ENCODE measurements at regions not wholly inside any gene's neighbourhood (a gene's known extent, or its start where the extent isn't known, plus 50 kb on each side); places are given as distances from the start of the nearest gene placed in this dataset.

DNA sequence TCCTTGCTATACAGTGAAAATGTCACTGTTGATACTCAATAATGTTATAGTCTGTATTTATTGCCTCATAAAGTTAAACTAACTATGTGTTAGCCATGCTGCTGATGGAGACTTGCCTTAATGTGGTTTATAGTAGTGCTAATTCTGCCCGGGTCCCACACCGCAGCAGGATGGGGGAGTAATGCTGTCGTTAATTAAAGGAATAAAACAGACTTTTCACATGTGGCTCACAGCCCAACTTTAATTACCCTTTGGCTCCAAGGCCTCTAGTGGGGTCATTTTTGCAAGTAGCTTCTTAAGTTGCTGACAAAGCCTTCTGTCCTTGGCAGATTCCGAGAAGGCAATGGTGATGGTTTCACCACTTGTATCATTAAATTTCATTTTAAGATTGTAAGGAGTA, 634.3 kb downstream of the TBC1D32 start:
- H4K5ac ChIP-seq (ENCODE audit: low read depth, low read length): no peak overlapping the region
- H4K91ac ChIP-seq (ENCODE audit: insufficient read depth, low read depth, low read length): no peak overlapping the region
- no peaks in the 10 kb centered on the region for H3K79me1 ChIP-seq (ENCODE audit: low read depth in 1 of 2, low read length in 2 of 2)
- no peak overlapping the region for H2AFZ ChIP-seq (replicated peaks; ENCODE audit: low read length, poor library complexity)
- no peak overlapping the region for H3K14ac ChIP-seq (replicated peaks; ENCODE audit: low read depth, low read length)
- no peak overlapping the region for H2BK20ac ChIP-seq (ENCODE audit: low read depth, low read length)
- no peak overlapping the region for H2BK15ac ChIP-seq (ENCODE audit: low read depth, low read length)
- H3K27me3 ChIP-seq (ENCODE audit: control insufficient read depth, insufficient read depth, low read length): no peaks in the 10 kb centered on the region
- no peak overlapping the region for H3K27ac ChIP-seq (ENCODE audit: insufficient read depth, low read length)
- ATAC-seq (ENCODE audit: low read depth) (no peak), DNase-seq (no peak)
- H4K8ac ChIP-seq (ENCODE audit: low read depth in 2 of 2, low read length in 2 of 2): no peak overlapping the region
- in situ Hi-C loops (cut with MboI; ENCODE audit: low sequenced_read_pairs) (no loop called here), dilution Hi-C loops (cut with HindIII; ENCODE audit: low sequenced_read_pairs, unreplicated experiment) (no loop called here), intact Hi-C loops (cut with micrococcal nuclease) (no loop called here)
- H2AK5ac ChIP-seq (ENCODE audit: low read depth, low read length): no peak overlapping the region
- no peak overlapping the region for H3K4me2 ChIP-seq (ENCODE audit: low read depth, low read length)
- peaks cover 2% of the 10 kb centered on the region; the same call in 1 of the 2 replicates for H3K9me3 ChIP-seq (ENCODE audit: control insufficient read depth, insufficient read depth, low read length)
- ChIA-PET POLR2A (ENCODE audit: unreplicated experiment) (no interaction called here), CTCF (no interaction called here)
- H3K36me3 ChIP-seq (ENCODE audit: control insufficient read depth, insufficient read depth, low read length): no peaks in the 10 kb centered on the region
- no peak overlapping the region for H2BK5ac ChIP-seq (ENCODE audit: low read depth, low read length, poor library complexity, severe bottlenecking)
- BruUV-seq (replicated peaks): no TSS peak
- H4K20me1 ChIP-seq (ENCODE audit: insufficient read depth, low read length): no peaks in the 10 kb centered on the region
- H3K4ac ChIP-seq (ENCODE audit: low read depth, low read length): no peak overlapping the region
- H3K23ac ChIP-seq (ENCODE audit: low read depth, low read length): no peak overlapping the region
- no peak overlapping the region for H3K18ac ChIP-seq (ENCODE audit: low read depth, low read length)
- H2AK9ac ChIP-seq (replicated peaks; ENCODE audit: low read depth, low read length, poor library complexity): no peak overlapping the region
- no peak overlapping the region for H3K4me3 ChIP-seq (ENCODE audit: insufficient read depth, low read depth, low read length)
- H3K4me1 ChIP-seq (ENCODE audit: control insufficient read depth, insufficient read depth, low read length): no peaks in the 10 kb centered on the region
- H2BK120ac ChIP-seq (ENCODE audit: low read depth, low read length): no peak overlapping the region
- WGBS, 2 experiments (ENCODE audit: extremely low coverage in 2 of 2, insufficient read length in 1 of 2): no CpG with 5 or more reads among the region's 4 CpGs
- H3K56ac ChIP-seq (ENCODE audit: extremely low read depth, insufficient read depth, low read length): no peak overlapping the region
- no peak overlapping the region for H3K9ac ChIP-seq (ENCODE audit: low read depth, low read length)
- no peak for TF ChIP-seq NFE2L2 (IDR thresholded peaks at IDR 0.05; ENCODE audit: low read depth, low read length)
- no peak for TF ChIP-seq MXI1 (IDR thresholded peaks at IDR 0.05; ENCODE audit: borderline replicate concordance, low read depth, low read length)
- no peak for TF ChIP-seq POLR2A (IDR thresholded peaks at IDR 0.05; ENCODE audit: low read depth, low read length)
- TF ChIP-seq SMC3 (IDR thresholded peaks at IDR 0.05; ENCODE audit: low read depth, low read length): no peak
- TF ChIP-seq BHLHE40 (IDR thresholded peaks at IDR 0.05; ENCODE audit: low read depth, low read length): no peak
- no peak for TF ChIP-seq RFX5 (IDR thresholded peaks at IDR 0.05; ENCODE audit: low read depth, low read length)
- TF ChIP-seq MAFK (IDR thresholded peaks at IDR 0.05; ENCODE audit: low read depth, low read length): no peak
- no peak for TF ChIP-seq FOS (IDR thresholded peaks at IDR 0.05; ENCODE audit: low read depth, low read length)
- TF ChIP-seq RAD21 (IDR thresholded peaks at IDR 0.05; ENCODE audit: low read length): no peak
- TF ChIP-seq MAZ (IDR thresholded peaks at IDR 0.05; ENCODE audit: borderline replicate concordance, low read depth, low read length): no peak
- no peak for TF ChIP-seq CEBPB (IDR thresholded peaks at IDR 0.05; ENCODE audit: low read depth, low read length)
- TF ChIP-seq, protein P1, sequence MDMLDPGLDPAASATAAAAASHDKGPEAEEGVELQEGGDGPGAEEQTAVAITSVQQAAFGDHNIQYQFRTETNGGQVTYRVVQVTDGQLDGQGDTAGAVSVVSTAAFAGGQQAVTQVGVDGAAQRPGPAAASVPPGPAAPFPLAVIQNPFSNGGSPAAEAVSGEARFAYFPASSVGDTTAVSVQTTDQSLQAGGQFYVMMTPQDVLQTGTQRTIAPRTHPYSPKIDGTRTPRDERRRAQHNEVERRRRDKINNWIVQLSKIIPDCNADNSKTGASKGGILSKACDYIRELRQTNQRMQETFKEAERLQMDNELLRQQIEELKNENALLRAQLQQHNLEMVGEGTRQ (IDR thresholded peaks at IDR 0.05; ENCODE audit: low read depth, low read length): no peak
- TF ChIP-seq, protein P2, sequence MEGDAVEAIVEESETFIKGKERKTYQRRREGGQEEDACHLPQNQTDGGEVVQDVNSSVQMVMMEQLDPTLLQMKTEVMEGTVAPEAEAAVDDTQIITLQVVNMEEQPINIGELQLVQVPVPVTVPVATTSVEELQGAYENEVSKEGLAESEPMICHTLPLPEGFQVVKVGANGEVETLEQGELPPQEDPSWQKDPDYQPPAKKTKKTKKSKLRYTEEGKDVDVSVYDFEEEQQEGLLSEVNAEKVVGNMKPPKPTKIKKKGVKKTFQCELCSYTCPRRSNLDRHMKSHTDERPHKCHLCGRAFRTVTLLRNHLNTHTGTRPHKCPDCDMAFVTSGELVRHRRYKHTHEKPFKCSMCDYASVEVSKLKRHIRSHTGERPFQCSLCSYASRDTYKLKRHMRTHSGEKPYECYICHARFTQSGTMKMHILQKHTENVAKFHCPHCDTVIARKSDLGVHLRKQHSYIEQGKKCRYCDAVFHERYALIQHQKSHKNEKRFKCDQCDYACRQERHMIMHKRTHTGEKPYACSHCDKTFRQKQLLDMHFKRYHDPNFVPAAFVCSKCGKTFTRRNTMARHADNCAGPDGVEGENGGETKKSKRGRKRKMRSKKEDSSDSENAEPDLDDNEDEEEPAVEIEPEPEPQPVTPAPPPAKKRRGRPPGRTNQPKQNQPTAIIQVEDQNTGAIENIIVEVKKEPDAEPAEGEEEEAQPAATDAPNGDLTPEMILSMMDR (conservative IDR thresholded peaks at IDR 0.05; ENCODE audit: low read depth, low read length): no peak
- TF ChIP-seq, protein P3, sequence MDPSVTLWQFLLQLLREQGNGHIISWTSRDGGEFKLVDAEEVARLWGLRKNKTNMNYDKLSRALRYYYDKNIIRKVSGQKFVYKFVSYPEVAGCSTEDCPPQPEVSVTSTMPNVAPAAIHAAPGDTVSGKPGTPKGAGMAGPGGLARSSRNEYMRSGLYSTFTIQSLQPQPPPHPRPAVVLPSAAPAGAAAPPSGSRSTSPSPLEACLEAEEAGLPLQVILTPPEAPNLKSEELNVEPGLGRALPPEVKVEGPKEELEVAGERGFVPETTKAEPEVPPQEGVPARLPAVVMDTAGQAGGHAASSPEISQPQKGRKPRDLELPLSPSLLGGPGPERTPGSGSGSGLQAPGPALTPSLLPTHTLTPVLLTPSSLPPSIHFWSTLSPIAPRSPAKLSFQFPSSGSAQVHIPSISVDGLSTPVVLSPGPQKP (IDR thresholded peaks at IDR 0.05; ENCODE audit: borderline replicate concordance, low read depth, low read length): no peak
- TF ChIP-seq RCOR1 (IDR thresholded peaks at IDR 0.05; ENCODE audit: insufficient replicate concordance, low read length): no peak
- no peak for TF ChIP-seq CHD1 (IDR thresholded peaks at IDR 0.05; ENCODE audit: low read depth, low read length)
- H3K9me1 ChIP-seq (ENCODE audit: insufficient read depth, low read length): no peaks in the 10 kb centered on the region

Measured in IMR-90 (cell line).